Inflammatory macrophage treated with lipopolysaccharide for 1 hour (primary cell): ENCODE measurements at regions not wholly inside any gene's neighbourhood (a gene's known extent, or its start where the extent isn't known, plus 50 kb on each side); places are given as distances from the start of the nearest gene placed in this dataset.
A peak's percentile ranks its signal among the peaks of the same experiment; 100 is the strongest.
"Not testable (repeated sequence)": the region's sequence is repeated elsewhere in the genome, so short reads cannot be mapped to it uniquely, and the experiment has no call there.

Experiments
- DNase-seq, 2 donors: peaks; one replicate each; pipeline ENCODE4 v3.0.0-alpha.2; 2020 to 2022

DNA sequence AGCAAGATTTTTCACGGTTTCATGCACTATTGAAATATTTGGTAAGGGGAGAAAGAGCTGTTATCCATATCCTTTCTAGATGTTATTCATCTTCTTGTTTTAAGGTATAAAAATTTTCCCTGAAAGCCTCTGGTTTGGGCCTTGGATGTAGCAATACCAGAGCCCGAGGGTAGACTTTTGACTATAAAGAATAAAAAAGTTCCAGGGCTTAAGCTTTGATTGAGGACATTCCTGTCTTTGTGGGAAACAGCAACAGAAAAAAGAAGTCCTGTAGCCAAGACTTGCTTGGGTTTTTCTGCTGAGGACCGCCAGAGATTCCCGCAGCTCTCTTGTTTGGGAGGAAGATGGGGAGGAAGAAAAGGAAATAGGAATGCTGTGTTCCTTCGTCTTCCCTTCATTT is 440.0 kb upstream of the WWC1 start:
- DNase-seq = no peak

DNA sequence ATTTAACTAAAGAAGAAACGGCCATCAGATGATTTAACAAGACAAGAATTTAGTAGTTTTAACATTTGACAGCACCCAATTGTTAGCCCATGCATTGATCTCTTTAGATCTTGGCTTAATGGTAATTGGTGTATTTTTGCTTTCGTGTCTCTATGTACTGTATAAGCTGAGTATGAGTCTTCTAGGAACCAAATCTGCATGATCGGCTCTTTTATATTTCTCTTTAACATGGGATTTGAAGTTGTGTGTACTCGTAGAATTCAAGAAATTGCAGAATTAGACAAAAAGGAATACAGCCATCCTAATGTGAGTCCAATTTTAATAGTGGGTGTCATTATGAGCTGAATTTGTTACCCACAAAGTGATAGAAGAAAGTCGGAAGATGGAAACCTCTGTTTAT is 438.9 kb upstream of the WWC1 start:
- DNase-seq = no peak

DNA sequence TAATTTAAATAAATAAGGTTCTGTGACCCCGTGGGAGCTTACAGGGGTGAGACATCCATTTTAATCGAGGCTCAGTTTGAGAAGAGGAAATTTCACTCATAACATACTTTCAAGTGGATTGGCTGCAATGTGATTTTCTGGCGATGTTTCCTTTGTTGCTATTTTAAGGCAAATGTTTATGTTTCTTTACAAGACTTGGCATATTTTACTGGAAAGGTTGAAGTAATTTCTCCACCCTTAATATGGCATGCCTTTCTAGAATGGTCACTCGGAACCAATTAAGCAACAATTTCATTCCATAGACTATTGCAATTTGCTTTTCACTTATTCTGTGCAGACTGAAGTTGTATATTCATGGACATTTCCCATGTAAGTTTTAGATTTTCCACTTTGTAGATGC is 438.0 kb upstream of the WWC1 start:
- DNase-seq = no peak

DNA sequence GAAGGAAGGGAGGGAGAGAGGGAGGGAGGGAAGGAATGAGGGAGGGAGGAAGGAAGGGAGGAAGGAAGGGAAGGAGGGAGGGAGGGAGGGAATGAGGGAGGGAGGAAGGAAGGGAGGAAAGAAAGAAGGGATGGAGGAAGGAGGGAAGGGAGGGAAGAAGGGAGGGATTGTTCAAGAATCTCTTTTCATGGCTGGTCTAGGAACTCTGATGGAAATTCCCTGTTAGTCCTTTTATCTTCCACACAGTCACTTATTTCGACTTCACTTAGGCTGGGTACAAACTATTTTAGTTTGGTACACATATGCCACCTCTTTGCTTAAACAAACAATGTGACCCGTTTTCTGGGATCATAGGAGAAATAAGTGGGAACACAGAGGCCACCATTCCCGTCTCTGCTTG is 435.6 kb upstream of the WWC1 start:
- DNase-seq = no peak

DNA sequence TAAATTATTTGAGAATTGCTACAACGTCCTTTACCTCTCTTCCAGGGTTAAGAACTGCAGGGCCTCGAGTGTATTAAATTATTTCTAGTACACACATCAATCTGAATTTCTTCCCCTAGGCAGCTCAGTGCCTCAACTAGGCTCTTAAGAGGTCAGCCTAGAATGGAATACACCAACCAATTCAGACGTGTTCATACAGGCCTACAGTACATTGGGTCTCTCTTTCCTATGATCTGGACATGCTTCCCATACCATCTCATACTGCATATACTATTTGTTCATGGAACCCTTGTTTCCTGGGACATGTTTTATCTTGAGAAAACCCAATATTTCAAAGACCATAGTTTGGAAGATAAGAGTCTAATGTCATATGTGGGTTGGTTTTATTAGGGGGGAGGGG is 434.1 kb upstream of the WWC1 start:
- no peak for DNase-seq

DNA sequence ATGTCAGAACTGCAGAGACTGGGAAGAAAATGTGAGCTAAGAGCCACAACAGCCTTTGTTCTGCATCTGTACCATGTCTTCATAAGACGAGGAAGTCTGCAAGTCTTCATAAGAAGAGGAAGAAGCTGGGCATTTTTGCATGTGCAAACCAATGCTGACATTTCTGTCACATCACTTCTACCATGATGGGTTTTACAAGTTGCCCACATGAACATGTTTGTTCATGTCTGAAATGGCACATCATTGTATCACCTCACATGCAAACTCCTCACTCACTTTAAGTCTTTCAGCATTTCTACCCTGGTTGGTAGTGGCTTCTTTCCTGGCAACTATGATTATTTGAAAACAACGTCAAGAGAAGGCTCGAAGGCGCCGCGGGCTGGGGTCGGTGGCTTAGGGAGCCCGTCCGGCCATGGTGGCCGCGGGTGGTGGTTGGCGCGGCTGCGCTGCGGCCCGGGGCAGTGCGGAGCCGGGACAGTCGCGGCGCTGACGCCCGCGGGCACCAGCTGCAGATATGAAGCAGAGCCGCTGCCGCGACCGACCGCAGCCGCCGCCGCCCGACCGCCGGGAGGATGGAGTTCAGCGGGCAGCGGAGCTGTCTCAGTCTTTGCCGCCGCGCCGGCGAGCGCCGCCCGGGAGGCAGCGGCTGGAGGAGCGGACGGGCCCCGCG is 433.1 kb upstream of the WWC1 start:
- DNase-seq = not testable (repeated sequence)

DNA sequence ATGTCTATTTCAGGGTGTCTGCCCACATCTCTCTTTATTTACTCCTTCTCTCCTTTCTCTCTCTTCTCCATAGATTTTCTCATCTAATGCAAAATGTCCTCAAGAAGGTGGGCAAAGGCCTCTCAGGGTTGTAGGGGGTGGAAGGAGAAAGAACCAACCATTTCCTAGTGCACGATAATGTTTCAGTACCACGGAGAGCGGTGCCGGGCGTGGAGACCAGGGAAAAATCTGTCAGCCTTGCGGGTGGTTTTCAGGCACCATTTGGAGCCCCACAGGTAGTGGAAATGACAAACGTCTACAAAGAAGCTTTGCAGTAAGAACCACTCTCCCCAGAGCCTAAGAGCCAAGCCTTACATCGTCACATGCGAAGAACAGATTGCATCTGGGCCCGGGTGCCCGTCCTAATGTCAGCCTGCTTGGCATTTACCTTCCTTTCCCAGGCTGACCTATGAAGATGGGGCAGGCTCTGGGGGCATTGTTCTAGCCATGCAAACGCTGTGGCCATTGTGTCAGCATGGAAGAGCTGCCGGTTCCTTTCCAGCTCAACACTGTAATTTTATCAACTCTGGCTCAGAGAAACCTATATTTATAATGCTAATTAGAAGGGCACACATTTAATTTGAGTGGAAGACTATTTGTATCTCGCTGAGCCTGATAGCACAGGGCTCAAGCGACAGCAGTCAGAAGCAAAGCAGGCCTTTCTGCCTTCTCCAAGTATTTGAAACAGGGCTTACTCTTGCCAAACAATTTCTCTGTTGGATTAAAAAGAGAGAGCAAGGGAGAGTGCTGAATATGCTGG is 430.1 kb upstream of the WWC1 start:
- DNase-seq = peak in 1 of 2 donors; percentile 2

DNA sequence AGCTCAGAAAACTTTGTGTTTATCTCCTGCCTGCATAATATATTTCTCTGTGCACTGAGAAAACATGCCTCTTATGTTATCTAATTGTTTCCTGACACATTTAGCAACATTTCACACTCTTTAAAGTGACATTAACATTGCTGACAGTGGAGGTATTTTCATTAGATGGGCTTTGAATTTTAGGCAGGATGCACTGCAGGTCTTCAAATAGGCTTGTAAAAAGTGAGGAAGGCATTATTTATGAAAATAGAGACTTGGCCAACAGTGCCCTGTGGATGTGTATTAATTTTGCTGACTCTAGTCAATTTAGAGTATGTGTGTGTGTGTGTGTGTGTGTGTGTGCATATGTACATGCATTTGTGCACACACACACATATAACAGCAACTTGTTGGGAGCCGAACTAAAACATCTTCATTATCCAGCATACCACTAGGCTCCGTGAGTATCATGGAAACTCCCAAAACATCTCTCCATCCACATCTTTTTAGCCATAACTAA is 429.5 kb upstream of the WWC1 start:
- DNase-seq = no peak

DNA sequence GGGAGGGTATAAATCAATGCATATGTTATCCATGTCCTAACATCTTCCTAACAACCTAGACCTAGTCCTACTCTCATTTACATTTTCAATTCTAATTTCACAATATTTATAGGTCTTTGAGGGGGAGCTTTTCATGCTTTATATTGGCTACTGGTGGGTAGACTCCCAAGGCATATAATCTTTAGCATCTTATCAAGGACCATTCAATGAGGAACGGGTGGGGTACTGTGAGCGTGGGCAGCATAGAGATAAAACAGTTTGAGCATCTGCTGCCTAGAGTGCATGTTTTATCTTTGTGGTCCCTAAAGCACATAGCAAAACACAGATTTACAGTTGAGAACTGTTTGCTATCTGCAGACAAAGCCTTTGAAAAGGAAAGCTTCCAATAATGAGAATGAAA is 427.6 kb upstream of the WWC1 start:
- DNase-seq = no peak

DNA sequence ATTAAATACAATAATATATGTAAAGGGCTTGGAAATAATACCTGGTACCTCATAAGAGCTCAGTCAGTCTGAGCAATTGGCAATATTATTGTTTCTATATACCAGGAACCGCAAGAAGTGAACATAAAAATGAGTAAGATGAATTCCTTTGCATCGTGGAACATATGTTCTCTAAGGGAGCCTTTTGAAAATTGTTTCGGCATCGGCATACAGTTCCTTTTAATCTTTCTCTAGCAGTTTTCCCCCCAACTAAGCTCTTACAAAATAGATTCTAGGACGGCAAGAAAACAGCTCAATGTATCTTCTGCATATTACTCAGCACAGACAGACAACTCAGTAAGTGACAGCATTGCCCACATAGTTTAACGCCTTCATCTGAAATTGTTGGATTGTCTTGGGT is 426.6 kb upstream of the WWC1 start:
- no peak for DNase-seq

DNA sequence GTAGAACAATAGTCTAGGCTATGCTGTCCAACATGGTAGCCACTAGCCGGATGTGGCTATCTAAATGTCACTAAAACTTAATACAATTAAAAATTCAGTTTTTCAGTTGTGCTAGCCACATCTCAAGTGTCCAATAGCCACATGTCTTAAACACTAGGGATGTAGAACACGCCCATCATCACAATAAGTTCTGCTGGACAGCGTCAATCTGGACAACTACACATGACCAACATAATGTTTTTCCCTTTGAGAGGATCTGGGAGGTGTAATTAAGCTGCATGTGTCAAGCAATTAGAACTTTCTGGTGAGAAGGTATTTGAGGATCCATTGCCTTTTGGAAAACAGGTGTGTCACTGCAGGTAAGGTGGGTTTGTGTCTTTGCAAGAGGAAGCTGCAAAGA is 424.6 kb upstream of the WWC1 start:
- DNase-seq = no peak

DNA sequence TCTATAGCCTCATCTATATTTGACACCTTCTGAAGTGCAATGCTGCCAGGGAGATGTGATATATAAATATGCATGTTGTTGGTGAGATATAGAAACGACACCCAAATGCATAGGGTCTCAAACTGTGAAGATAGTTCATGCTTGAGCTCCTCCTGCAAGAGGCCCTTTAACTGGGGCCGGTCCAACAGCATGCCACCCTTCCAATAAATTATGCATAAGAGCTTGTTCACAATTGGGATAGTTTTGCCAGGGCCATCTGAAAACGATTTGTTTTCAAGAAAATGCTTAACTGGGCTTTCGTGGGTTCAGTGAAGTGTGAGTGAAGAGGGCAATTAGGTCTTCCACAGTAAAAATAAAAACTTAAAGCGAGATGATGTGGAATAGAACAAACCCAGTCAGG is 424.2 kb upstream of the WWC1 start:
- no peak for DNase-seq

DNA sequence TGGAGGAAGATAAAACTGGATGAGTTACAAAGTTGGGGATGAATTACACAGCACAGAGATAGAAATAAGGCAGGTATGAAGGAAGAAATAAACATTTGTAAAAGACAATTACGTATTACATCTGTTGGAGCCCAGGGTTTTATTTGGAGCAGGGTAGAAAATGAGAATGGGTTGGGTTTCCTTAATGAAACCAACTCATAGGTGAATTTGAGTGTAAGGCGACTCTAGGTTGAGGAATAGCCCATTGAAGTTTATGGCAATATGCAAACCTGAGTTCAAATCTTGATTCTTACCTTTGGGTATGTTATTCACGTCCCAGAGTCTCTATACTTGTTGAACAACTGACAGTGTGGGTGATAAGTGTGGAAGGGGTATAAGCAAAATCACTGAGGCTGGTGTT is 422.3 kb upstream of the WWC1 start:
- DNase-seq = no peak

DNA sequence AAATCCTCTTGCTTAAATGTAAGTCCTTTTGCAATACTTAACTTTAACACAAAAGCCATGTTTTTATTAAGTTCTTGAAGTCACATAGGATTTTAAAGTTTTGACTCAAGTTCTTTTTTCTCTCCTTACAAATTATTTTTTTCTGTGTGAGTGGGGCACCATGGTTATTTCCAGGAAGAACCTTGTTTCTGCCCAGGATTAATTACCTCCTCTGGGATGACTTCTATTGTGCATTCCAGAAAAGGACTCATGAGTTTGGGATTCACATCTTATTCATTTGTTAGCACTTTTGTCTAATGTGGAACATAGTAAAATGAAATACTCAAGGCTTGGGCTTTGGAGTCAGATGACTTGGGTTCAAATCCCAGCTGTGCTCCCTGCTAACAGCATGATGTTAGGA is 421.4 kb upstream of the WWC1 start:
- no peak for DNase-seq

DNA sequence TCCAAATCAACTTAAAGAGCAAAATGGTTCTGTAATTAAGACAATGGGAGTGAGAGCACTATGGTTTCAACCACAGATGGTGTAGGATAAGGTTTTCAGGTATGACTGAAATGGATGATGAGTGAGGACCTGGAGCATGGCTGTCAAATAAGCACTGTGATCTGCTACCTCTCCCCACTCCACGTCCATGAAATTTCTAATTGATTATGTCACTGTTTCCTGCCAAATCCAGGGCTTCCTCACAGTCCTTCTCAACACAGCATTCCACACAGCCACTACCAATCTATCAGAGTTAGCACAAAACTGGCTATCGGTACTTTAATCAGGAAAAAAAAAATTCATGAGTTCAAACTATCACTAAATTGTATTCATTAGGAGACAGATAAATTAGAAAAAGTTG is 420.4 kb upstream of the WWC1 start:
- DNase-seq = no peak

DNA sequence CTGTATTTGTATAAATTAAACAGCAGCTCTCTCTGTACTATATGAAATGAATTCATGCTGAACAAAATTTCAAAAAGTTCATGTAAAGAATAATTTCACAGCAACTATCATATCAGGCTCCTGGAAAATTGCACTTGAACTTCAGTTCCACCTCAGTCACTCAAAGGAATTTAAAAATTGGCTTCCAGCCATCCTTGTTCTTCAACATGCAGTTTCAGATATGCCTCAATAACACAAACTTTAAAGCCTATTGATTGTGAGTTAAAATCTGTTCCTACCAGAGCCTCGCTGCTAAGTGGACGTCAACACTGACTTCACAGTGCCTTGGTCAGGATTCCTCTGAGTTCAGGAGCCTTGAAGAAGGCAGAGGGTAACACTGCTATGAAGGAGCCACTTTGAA is 418.7 kb upstream of the WWC1 start:
- no peak for DNase-seq

DNA sequence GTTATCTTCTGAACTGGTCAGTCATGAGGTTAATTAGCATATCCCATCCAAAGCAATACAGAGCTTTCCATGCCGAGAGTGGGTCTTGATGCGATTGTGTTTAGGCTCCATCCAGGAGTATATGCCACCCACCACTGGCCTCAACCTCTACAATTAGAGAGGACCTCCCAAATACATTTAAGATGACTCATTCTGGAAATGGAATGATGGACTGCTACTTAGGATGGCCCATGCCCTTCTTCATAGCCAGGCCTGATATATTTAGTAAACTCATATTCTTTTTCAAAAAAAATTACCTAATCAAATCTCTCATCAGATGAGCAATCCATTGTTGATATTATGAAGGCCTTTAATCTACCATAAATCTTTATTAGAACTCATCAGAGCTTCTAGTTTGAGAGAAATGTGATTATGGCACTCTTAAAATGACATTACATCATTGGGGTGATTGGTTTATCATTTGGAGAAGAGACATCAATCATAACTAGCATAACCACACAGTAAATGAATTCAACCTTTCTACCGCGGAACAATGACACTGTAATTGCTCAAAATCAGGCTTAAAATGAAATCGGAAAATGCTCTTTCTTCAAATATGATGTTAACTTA is 414.2 kb upstream of the WWC1 start:
- DNase-seq = no peak

DNA sequence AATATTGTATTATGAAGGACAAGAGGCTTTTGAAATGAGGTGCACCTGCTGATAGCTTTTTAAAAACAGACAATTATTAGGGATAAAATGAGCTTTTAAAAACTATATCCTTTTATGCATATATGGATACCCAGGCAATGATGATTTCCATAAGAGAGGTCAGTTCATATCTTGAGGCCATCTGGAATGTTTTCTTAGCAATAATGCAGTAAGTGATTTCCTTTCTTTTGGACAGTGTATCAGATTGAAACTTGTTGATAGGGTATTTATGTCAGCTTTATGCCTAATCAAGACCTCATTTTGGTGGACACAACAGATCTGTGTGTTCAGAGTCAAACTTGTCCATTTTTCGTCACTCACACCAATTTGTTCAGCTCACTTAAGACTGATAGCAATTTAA is 413.5 kb upstream of the WWC1 start:
- DNase-seq = no peak

DNA sequence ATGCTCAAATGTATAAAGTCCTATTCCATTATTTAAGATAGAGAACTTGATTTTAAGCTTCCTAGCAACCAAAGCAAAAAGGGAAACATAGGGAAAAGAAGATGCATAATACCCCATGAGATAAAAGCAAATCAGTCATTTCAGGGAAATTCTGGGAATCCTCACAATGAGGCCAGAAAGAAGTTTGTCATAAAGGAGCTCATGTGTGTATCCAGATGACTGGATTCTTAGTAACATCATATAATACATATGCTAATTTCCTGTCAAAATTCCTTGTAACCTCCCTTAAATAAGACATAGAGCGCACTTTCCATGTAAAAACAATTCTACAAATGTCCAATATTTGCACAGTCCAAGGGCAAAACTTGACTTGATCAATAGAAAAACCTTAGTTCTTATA is 411.0 kb upstream of the WWC1 start:
- DNase-seq = no peak

DNA sequence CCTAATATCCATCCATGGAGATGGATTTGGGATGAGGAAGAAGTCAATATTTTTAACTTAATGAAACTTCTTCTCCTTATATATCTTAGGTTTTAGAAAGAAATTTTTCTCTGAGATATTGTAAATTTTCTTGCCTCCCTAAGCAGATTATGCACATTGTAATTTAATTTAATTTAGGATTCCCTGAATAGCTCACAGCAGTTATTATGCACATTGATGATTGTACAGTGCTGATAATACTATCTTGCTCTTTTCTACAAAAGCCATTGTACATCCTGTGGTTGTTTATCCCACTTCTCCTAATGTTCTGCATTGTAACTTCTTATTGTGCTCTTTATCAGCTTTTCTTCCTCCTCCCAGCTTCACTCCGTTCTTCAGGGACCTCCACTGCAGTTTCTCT is 410.4 kb upstream of the WWC1 start:
- DNase-seq = no peak

DNA sequence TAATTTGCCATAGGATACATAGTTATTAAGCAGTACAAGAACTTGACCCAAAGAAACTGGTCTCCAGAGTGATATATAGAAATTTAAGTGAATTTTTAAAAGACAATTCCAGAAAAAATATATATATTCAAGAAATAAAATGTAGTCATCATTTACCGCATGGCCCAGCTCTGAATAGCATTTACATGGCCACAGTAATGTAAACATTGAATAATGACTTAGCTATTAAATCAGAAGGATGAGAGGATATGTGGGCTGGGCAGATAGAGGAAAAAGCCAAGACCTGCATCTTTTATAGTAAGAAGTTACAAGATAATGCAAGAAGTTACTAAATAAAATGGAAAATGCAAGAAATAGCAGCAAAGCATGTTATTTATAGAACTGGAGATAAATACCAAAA is 405.2 kb upstream of the WWC1 start:
- no peak for DNase-seq

DNA sequence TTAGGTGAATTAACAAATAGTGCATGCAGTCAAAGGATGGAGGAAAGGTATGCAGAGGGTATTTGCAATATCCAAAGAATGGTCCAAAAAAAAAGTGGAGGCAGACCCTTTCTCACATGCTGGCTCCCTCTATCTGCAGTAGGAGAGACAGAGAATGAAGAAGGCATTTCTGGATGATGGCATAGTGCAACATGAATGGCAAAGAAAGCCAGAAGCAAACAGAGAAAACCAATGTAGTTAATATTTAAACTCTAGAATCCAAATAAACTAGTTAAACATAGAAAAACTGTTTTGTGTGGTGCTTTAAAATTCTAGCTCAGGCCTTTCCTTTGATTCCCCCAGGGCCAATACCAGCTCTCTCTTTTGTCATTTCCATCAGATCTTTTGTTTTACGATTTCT is 403.1 kb upstream of the WWC1 start:
- DNase-seq = no peak

DNA sequence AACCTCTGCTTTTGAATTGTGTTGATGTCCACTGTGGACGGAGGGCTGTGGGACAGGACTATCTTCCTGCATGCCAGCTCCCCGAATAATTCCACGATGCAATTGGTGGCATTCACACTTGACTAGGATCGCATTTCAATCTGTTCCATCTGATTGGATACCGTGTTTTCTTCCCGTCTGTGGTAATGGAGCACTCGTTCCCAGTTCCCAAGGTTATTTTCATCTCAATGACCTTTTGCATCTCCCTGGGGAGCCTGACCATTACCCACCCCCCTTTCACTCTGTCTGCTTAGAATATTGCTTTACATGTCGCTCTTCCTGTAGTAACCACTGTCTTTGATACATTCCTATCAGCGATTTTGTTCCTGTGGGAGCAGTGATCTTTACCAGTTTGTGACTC is 402.2 kb upstream of the WWC1 start:
- DNase-seq = no peak
